ENCODE measurements at regions not wholly inside any gene's neighbourhood (a gene's known extent, or its start where the extent isn't known, plus 50 kb on each side); places are given as distances from the start of the nearest gene placed in this dataset.
A peak's percentile ranks its signal among the peaks of the same experiment; 100 is the strongest.

GRCh38 chr6:81838031-81838430 lies 85.5 kb upstream of the TENT5A start:
- no peak overlapping the region for H3K27ac ChIP-seq
- ATAC-seq (ENCODE audit: insufficient number of reproducible peaks, low FRiP score, low read depth) (no peak), DNase-seq (ENCODE audit: low spot score) (no peak)
- no peaks in the 10 kb centered on the region for H3K9me3 ChIP-seq
- H3K4me1 ChIP-seq (ENCODE audit: control insufficient read depth in 1 of 2, low read depth in 2 of 2), result peaks cover 10 to 39% of the 10 kb centered on the region in 2 donors
- no peak overlapping the region for H3K4me3 ChIP-seq
- TF ChIP-seq CTCF (IDR thresholded peaks at IDR 0.05), result no peak
- no peaks in the 10 kb centered on the region for H3K36me3 ChIP-seq
- no peaks in the 10 kb centered on the region for H3K27me3 ChIP-seq (replicated peaks; ENCODE audit: insufficient read depth)

GRCh38 chr6:81834141-81834681 lies 81.7 kb upstream of the TENT5A start:
- H3K4me1 ChIP-seq (ENCODE audit: control insufficient read depth in 1 of 2, low read depth in 2 of 2), result peaks cover 5 to 25% of the 10 kb centered on the region in 2 donors
- H3K9me3 ChIP-seq, result no peaks in the 10 kb centered on the region
- no peaks in the 10 kb centered on the region for H3K36me3 ChIP-seq
- no peak overlapping the region for H3K4me3 ChIP-seq
- H3K27me3 ChIP-seq (replicated peaks; ENCODE audit: insufficient read depth), result no peaks in the 10 kb centered on the region
- DNase-seq (ENCODE audit: low spot score) (no peak), ATAC-seq (ENCODE audit: insufficient number of reproducible peaks, low FRiP score, low read depth) (peak; percentile 68)
- no peak for TF ChIP-seq CTCF (IDR thresholded peaks at IDR 0.05)
- peak overlapping the region; percentile 36 to 79 for H3K27ac ChIP-seq

- DNase-seq (ENCODE audit: low spot score) (no peak), ATAC-seq (ENCODE audit: insufficient number of reproducible peaks, low FRiP score, low read depth) (no peak)
- no peaks in the 10 kb centered on the region for H3K27me3 ChIP-seq (replicated peaks; ENCODE audit: insufficient read depth)
- TF ChIP-seq CTCF (IDR thresholded peaks at IDR 0.05), result no peak
- H3K4me1 ChIP-seq (ENCODE audit: control insufficient read depth in 1 of 2, low read depth in 2 of 2), result peaks cover 5 to 16% of the 10 kb centered on the region in 2 donors
- H3K9me3 ChIP-seq, result no peaks in the 10 kb centered on the region
- H3K27ac ChIP-seq, result no peak overlapping the region
- H3K36me3 ChIP-seq, result no peaks in the 10 kb centered on the region
- H3K4me3 ChIP-seq, result no peak overlapping the region
Observed at GRCh38 chr6:81832304-81832703, 79.8 kb upstream of the TENT5A start.

- no peak for DNase-seq (ENCODE audit: low spot score)
- H3K27me3 ChIP-seq (replicated peaks; ENCODE audit: insufficient read depth), result no peaks in the 10 kb centered on the region
- TF ChIP-seq CTCF (IDR thresholded peaks at IDR 0.05), result no peak
- no peak overlapping the region for H3K4me3 ChIP-seq
- H3K4me1 ChIP-seq (ENCODE audit: control insufficient read depth in 1 of 2, low read depth in 2 of 2), result peaks cover 5 to 16% of the 10 kb centered on the region in 2 donors
- no peaks in the 10 kb centered on the region for H3K36me3 ChIP-seq
- H3K27ac ChIP-seq, result no peak overlapping the region
- ATAC-seq (ENCODE audit: insufficient number of reproducible peaks, low FRiP score, low read depth), result no peak
- H3K9me3 ChIP-seq, result no peaks in the 10 kb centered on the region
Observed at GRCh38 chr6:81831274-81831673, 78.8 kb upstream of the TENT5A start.

DNA sequence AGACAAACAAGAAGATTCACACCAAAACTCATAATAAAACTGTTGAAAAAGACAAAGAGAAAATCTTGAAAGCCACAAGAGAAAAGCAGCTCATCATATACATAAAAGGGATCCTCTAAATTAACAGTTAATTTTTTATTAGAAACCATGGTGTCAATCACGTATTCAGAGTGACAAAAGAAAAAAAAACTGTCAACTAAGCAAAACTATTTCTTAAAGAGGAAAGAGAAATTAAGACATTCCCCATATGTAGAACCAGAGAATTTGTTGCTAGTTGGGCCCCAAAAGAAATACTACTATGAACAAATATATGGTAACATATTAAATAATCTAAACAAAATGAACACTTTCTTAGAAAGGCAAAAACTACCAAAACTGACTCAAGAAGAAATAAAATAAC lies 74.3 kb upstream of the TENT5A start:
- DNase-seq (ENCODE audit: low spot score) (no peak), ATAC-seq (ENCODE audit: insufficient number of reproducible peaks, low FRiP score, low read depth) (no peak)
- Histone ChIP-seq H3K27me3 (replicated peaks; ENCODE audit: insufficient read depth) (no peaks in the 10 kb centered on the region), H3K4me3 (no peak overlapping the region), H3K4me1 (ENCODE audit: control insufficient read depth in 1 of 2, low read depth in 2 of 2) (no peaks in the 10 kb centered on the region), H3K9me3 (no peaks in the 10 kb centered on the region), H3K36me3 (no peaks in the 10 kb centered on the region), H3K27ac (no peak overlapping the region)
- no peak for TF ChIP-seq CTCF (IDR thresholded peaks at IDR 0.05)

Measured in thoracic aorta (tissue), 2 donors.